ENCODE measurements at regions not wholly inside any gene's neighbourhood (a gene's known extent, or its start where the extent isn't known, plus 50 kb on each side); places are given as distances from the start of the nearest gene placed in this dataset.
A peak's percentile ranks its signal among the peaks of the same experiment; 100 is the strongest.

DNA sequence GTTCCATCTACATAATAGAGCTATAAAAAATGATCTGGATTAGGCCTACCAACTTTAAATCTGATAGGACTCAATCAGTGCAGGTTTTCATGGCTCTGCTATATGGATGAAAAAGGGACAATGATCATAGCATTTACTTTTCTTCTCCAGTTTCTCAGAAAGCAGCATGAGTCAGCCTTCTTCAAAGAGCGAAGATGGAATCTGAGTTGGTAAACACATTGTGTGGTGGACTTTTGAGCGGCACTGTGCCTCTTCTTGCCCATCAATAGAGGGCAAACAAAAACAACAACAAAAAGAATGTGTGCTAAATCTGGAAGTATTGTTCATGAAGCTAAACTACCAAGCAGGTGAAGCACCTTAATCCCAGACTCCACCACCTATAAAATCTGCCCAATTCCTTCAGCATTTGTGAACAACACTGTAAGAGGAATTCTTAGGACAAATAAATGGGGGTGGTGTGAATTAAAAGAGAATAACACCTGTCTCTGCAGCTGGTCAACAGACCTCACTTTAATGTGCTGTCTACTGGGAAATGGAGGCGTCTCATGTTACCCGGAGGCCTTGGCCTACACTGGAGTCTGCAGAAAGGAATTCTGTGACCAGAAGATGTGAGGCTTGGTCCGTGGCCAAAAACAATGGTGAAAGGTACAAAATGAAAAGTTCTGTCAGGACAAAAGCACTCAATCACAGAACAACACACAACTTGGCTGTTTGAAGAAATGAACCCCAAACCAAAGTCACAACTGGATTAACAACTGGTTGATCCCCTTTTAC, 609.0 kb downstream of the IRS1 start:
- H3K9me3 ChIP-seq, result no peaks in the 10 kb centered on the region
- H3K4me1 ChIP-seq (replicated peaks), result no peaks in the 10 kb centered on the region
- H3K4me3 ChIP-seq, result no peak overlapping the region
- no peak overlapping the region for H3K27ac ChIP-seq
- WGBS, result 60% methylated on average over 5 of the region's 5 CpGs
- intact Hi-C loops (cut with DNase I), result no loop called here
- no peaks in the 10 kb centered on the region for H3K36me3 ChIP-seq
- DNase-seq (ENCODE audit: low spot score), result no peak
- H3K27me3 ChIP-seq (replicated peaks; ENCODE audit: insufficient read depth), result no peaks in the 10 kb centered on the region
- TF ChIP-seq POLR2AphosphoS5 (IDR thresholded peaks at IDR 0.05) (no peak), POLR2A (IDR thresholded peaks at IDR 0.05) (no peak), CTCF (IDR thresholded peaks at IDR 0.05) (no peak)

DNA sequence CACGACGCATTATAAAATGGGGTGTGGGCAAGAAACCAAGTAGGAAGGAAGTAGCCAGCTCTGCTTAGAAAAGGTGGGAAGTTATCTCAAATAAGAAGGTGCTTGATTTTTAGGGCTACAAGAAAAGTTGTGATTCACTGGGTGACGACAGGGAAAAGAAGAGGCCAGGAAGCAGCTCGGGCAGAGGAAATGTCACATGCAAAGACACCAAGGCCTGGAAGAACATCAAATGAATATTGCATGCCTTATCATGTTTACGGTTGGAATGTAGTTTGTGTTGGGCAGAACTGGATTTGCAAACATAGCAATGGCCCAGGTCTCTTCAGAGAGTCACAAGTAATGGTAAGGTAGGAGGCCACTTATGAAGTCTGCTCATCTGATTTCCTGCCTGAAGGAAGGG, 610.6 kb downstream of the IRS1 start:
- peak; percentile 14 for DNase-seq (ENCODE audit: low spot score)
- WGBS, result 42% methylated on average over 5 of the region's 5 CpGs
- H3K36me3 ChIP-seq, result no peaks in the 10 kb centered on the region
- no peaks in the 10 kb centered on the region for H3K27me3 ChIP-seq (replicated peaks; ENCODE audit: insufficient read depth)
- H3K4me3 ChIP-seq, result no peak overlapping the region
- TF ChIP-seq CTCF (IDR thresholded peaks at IDR 0.05) (no peak), POLR2AphosphoS5 (IDR thresholded peaks at IDR 0.05) (peak; percentile 38)
- intact Hi-C loops (cut with DNase I), result no loop called here
- H3K9me3 ChIP-seq, result no peaks in the 10 kb centered on the region
- H3K27ac ChIP-seq, result no peak overlapping the region
- no peaks in the 10 kb centered on the region for H3K4me1 ChIP-seq (replicated peaks)

DNA sequence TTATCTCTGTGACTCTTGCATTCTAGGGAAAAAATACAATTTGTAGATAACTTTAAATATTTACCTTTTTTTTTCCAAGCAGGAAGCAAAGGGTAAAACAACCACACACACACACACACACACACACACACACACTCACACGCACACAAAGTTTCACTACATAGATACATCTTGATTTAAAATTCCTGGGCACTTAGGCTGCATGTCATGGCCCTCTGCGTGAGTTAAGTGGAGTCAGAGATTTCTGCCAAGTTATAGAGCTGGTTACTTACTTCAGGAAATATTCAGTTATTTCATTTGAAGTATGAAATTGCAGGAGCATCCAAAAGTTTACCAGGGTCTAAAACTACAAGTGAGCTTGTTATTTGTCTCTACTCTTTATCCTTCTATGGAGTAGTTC, 612.0 kb downstream of the IRS1 start:
- Histone ChIP-seq H3K27me3 (replicated peaks; ENCODE audit: insufficient read depth) (no peaks in the 10 kb centered on the region), H3K4me1 (replicated peaks) (no peaks in the 10 kb centered on the region), H3K36me3 (no peaks in the 10 kb centered on the region), H3K4me3 (no peak overlapping the region), H3K27ac (no peak overlapping the region), H3K9me3 (no peaks in the 10 kb centered on the region)
- TF ChIP-seq POLR2AphosphoS5 (IDR thresholded peaks at IDR 0.05) (no peak), POLR2A (IDR thresholded peaks at IDR 0.05) (no peak), CTCF (IDR thresholded peaks at IDR 0.05) (no peak)
- intact Hi-C loops (cut with DNase I), result no loop called here
- DNase-seq (ENCODE audit: low spot score), result no peak
- WGBS, result 19% methylated on average over 2 of the region's 2 CpGs

DNA sequence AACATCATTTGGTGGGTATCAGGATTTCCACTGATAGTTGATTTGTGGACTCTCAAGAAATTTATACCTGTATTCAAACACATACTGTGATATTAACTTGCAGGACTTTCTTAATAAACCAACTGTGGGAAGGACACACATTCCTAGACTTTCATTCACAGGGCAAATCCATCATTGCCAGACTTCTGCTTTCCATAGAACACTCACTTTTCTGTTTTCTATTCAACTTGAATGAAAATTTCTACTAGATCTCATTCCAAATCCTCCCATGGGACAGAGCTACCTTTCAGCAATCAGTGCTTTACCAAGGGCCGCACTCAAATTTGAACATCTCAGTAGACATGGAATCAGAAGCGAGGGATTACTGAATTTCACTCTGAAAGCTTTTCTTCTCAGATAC, 612.5 kb downstream of the IRS1 start:
- no peak for TF ChIP-seq POLR2A (IDR thresholded peaks at IDR 0.05)
- TF ChIP-seq POLR2AphosphoS5 (IDR thresholded peaks at IDR 0.05), result no peak
- TF ChIP-seq CTCF (IDR thresholded peaks at IDR 0.05), result no peak

GRCh38 chr2:226185616-226186211, 613.9 kb downstream of the IRS1 start:
- H3K27ac ChIP-seq, result peak overlapping the region; percentile 12 to 15
- intact Hi-C loops (cut with DNase I), result no loop called here
- 20% methylated on average over 3 of the region's 3 CpGs for WGBS
- peak; percentile 8 for DNase-seq (ENCODE audit: low spot score)
- no peaks in the 10 kb centered on the region for H3K9me3 ChIP-seq
- H3K4me3 ChIP-seq, result no peak overlapping the region
- H3K4me1 ChIP-seq (replicated peaks), result no peaks in the 10 kb centered on the region
- TF ChIP-seq POLR2AphosphoS5 (IDR thresholded peaks at IDR 0.05), result peak; percentile 21
- TF ChIP-seq CTCF (IDR thresholded peaks at IDR 0.05), result no peak
- H3K27me3 ChIP-seq (replicated peaks; ENCODE audit: insufficient read depth), result no peaks in the 10 kb centered on the region
- no peaks in the 10 kb centered on the region for H3K36me3 ChIP-seq

More for the DNA sequence above, 612.5 kb downstream of the IRS1 start:
- WGBS, result 66% methylated on average over 2 of the region's 2 CpGs
- Histone ChIP-seq H3K4me3 (no peak overlapping the region), H3K27ac (no peak overlapping the region), H3K9me3 (no peaks in the 10 kb centered on the region), H3K4me1 (replicated peaks) (no peaks in the 10 kb centered on the region), H3K27me3 (replicated peaks; ENCODE audit: insufficient read depth) (no peaks in the 10 kb centered on the region), H3K36me3 (no peaks in the 10 kb centered on the region)
- no peak for DNase-seq (ENCODE audit: low spot score)
- intact Hi-C loops (cut with DNase I), result no loop called here
